IPS-NIHi7 (cell line): ENCODE measurements at regions not wholly inside any gene's neighbourhood (a gene's known extent, or its start where the extent isn't known, plus 50 kb on each side); places are given as distances from the start of the nearest gene placed in this dataset.
"Not testable (repeated sequence)": the region's sequence is repeated elsewhere in the genome, so short reads cannot be mapped to it uniquely, and the experiment has no call there.

Source experiments
- DNase-seq: peaks from one replicate; pipeline ENCODE4 v3.0.0; 2012; ENCODE audit warnings: mixed read lengths; ENCODE audit errors: extremely low spot score

DNA sequence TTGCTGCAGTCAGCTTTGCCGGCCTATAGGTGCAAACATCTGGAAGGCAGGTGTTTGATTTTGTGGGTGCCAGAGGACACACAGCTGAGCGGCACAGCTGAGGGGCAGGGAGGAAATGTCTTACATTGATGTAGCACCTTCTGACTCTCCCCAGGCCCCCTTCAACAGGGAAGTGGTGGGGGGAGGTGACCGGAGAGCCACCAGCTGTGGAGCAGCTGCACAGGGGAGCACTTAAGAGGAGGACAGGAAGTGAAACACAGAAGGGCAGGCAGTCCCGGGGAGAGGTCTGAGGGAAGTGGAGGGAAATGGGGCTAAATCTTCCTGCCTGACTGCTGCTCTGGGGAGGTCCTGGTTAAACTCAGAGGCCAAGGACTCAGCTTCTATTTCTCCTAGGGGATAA is 409.1 kb downstream of the TNS1 start:
- DNase-seq = no peak

DNA sequence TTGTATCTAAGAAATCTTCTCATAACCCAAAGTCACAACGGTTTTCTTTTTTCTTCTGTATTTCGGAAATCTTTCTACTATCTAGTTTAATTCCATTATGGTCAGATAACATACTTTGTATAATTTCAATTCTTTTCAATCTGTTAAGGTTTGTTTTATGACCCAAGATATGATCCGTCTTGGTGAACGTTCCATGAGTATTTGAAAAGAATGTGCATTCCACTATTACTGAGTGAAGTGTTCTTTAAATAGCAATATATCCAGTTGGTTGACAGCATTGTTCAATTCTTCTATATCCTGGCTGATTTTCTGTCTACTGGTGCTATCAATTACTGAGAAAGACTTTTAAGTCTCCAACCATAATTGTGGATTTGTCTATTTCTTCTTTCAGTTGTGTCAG is 414.5 kb downstream of the TNS1 start:
- no peak for DNase-seq

DNA sequence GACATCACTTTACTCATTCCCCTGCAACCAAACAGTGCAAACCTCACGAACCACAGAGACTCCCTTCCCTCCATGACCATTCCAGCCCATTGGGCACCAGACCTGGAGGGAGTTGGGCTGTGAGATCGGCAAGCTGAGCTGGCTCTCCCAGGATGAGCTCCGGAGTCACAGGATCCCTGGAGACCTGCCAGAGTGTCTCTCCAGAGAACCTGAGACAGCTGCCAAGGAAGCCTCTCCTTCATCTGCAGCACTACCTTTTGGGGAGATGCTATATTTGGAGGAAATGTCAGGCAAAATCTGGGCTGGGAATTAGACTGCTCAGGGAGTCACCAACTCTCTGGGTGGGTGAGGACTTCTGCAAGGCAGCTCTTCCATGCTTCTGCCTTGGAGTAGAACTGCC is 417.4 kb downstream of the TNS1 start:
- no peak for DNase-seq

DNA sequence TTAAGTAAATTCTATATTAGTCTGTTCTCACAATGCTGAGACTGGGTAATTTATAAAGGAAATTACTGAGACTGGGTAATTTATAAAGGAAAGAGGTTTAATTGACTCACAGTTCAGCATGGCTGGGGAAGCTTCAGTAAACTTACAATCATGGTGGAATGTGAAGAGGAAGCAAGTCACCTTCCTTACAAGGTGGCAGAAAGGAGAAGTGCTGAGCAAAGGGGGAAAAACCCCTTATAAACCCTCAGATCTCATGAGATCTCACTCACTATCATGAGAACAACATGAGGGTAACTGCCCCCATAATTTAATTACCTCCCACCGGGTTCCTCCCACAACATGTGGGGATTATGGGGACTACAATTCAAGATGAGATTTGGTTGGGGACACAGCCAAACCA is 422.4 kb downstream of the TNS1 start:
- DNase-seq = not testable (repeated sequence)

DNA sequence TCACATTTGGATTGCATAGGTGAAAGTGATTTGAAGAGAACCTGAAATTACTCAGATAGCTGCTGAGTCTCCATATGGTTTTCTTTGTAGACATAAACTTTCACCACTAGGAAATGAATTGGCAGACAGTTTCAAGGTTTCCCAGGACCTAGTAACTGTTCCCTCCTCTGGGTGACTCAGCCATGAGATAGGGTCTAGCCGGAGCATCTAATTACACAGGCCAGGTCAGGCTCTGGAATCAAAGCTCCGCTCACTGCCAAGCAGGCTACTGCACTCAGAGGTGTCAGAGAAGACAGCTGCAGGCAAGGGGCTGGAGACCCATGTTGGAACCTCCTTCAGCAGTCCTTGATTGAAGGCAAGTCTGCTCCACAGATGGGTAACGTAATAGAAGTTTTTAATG is 429.2 kb downstream of the TNS1 start:
- no peak for DNase-seq

DNA sequence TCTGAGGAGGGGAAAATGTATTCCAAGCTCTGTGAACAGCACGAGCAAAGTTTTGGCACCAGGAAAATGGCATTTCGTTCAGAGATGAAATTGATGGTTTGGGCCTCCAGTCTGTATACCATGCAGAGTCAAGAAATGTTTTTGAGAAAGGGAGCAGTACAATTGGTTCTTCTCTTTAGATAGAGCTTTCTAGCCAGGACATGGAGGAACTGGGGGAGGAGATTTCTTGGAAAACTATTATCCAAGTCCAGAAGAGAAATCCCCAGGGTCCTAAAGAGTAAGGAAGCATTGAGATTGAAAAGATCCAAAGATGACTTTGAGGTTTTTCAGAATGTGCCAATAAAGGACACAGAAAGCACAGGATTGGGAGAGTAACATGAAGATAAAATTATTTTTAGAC is 432.4 kb downstream of the TNS1 start:
- DNase-seq = no peak

DNA sequence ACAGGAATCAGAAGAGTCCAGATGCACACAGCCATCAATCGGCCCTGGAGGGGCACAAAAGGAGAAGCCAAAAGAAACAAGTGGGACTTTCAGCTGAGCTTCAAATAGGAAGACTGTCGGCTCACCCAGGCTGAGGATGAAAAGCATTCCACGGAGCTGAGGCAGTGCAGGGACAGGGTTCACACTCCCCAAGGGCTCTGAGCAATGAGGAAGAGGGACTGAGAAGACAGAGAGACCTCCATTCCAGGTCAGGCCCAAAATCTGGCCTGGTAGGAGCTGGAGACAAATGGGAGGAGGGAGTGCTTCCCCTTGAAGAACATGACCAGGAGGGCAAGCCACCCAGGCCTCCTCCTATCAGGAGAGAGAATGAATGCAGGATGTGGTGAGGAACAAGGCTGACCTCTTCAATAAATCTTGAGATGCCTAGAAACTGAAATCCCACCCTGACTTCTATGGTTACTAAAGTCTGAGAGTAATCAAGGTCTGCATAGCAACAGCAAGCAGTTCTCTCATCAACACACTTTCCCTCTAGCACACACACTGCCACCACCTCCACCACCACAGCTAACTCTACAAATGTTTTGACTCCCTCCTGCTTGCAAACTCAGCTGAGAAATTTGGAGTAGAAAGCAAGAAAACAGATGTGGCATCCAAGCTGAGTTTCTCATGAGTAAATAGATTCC is 434.4 kb downstream of the TNS1 start:
- DNase-seq = no peak

DNA sequence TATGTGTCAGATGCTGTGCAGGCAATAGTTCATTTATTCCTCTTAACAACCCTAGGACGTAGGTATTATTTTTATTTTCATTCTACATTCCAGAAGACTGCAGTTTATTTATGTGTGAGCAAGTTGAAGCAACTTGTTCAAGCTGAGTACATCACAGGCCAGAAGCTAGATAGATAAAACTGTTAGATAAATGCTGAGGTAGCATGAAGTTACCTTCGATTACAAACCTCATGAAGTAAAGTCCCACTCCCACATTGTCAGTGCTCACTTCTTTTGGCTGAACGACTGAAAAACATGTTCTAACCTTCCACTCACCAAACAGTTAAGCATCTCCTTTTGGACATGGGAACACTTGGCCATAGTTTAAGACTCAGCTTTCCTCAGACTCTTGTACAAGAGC is 439.2 kb downstream of the TNS1 start:
- no peak for DNase-seq

DNA sequence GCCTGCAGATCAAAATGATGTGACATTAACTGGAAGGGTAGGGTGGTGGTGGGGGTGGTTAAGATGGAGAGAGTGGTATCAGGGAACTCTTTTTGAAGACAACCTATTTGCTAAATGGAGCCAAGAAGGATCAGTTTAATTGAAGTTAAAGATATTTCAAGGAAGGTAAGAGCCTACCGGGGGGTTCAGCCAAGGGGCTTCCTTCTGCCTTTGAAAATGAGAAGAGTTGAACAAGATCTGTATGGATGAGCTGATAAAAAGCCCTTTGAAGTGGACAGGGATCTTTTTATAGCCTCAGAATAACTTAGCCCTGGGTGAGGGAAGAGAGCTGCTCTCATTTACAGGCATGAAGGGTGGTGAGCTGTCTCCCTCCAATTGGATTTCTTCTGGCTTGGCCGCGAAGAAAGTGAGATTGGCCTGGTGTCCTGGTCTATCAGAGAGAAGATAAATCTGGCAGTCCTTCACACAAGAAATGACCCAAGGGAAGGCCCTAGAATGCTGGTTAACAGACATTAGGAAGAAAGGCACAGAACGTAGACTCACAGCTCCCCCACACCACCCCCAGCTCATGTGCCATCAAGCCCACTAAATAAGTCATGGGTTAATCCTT is 439.8 kb downstream of the TNS1 start:
- DNase-seq = no peak

DNA sequence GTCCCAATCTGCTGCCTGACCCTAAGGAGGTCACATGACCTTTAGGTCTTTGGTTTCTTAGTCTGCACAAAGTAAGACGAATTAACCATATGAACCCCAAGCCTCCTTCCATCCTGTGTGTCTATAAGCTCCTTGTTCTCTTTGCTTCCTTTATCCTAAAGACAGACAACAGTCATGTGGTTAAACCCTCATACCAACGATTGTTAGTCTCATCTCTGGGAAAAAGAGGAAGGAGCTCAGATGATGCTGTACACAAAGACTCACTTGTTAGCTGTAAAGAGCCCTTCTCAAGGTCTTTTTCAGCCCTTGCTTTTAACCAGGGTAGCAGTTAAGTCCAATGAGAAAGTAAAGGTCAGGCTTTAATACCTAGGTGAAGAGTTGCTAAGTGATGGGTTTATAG is 443.7 kb downstream of the TNS1 start:
- DNase-seq = no peak

DNA sequence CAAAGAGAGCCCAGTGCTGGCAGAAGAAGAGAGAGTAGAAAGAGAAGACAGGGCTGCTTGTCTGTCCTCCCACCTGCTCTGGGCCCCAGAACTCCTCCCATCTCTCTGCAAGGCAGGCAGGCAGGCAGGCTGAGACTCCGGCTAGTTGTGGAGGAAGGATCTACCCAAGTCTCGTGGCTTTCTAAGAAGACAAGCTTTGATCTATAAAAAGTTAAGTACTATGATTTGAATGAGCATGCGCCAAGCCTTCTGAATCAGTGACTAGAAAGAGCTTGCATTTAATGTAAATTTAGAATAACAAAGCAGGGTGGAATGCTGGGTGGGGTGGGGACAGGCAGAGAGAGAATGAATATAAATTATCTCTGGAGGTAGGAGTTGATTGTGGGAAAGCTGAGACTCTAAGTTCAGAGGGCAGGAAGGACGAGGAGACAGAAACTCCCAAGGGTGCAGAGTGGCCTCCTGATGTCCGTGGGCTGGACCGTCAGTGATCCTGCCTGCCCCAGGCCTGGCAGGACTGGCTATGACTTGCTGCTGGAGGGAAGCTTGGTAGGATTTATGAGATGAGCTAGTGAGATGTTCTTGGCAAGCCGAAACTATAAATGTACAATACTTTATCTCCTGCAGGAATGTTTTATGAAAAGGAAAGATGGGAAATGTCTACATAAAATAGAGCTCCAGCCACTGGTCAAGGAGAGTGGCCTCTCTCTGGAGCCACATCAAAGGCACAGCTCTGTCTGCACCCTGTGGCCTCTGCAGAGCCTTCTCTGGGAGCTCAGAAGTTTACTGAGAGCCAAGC is 447.5 kb downstream of the TNS1 start:
- DNase-seq = peak; percentile 37

DNA sequence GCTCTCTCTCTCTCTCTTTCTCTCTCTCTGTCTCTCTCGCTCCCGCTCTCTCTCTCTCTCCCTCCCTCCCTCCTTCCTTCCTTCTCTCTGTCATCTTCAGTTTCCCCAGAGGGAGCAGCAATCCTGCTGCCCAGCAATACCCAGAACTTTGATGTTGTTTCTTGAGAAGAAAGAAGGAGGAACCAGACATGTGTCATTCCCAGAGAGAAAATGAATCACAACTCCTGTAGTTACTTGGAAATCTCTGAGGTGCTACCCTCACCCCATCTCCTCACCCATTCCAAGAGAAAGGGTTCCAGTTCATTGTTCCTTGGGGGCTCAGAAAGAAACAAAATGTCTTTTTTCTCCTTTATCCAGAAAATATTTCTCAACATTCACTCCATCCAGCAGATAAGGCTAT is 449.1 kb downstream of the TNS1 start:
- DNase-seq = no peak

DNA sequence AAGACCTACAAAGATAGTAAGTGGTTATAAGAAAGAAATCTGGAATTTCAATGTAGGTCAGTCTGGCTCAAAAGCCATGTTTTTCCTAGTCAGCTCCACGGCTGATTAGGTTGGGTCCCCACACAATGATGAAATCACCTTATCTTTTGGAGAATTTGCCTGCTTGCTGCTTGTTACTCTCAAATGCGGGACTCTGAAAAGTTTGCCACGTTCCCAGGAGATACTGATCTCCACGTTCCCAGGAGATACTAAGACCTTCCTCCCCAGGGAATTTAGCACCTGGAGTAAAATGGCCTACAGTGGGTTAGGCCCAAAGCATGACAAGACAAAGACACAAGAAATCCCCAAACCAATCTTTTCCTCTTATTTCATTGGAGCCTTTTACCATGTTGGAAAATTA is 449.6 kb downstream of the TNS1 start:
- DNase-seq = no peak

DNA sequence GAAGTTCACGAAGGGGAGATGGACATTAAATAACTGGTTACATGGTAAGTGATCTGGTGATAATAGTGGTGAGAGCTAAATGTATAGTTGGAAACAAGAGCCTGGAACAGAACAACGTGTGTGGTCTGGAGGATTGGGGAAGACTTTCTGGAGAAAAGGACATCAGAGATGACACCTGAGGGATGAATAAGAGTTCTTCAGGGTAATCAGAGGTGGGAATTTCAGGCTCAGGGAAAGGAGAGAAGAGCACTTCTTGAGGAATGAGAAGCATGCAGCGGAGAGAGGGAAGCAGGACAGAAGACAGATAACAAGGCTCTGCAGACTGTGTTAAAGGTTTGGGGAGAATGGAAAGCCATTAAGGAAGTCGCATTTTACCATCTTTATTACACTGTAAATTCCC is 450.7 kb downstream of the TNS1 start:
- peak; percentile 32 for DNase-seq

DNA sequence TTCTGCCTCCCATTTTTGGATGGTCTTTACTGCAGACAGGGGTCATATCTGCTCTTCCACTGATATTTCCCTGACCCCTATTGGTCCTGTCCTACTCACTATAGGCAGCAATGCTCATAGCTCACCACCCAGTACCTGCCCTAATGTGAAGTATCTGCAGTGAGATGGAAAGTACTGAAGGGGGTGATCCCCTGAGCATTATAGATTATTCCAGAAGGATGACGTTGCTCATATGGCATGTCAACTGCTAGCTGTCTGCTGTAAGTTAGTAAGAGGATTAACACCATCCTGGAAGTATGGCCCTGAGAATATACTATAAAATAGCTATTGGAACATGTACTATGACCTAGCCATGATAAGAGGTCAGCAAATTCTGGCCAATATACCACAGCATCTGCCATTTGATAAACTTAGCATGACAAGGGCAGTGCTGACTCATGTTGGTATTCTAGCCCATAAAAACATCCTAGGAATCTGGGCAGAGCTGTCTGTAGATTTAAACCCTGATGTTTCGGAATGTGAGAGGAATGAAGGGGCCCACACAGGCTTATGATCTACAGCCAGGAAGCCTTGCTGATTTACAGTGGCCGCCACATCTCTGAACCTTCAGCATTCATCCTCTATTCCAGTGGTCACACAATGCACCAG is 451.4 kb downstream of the TNS1 start:
- peak; percentile 50 for DNase-seq

DNA sequence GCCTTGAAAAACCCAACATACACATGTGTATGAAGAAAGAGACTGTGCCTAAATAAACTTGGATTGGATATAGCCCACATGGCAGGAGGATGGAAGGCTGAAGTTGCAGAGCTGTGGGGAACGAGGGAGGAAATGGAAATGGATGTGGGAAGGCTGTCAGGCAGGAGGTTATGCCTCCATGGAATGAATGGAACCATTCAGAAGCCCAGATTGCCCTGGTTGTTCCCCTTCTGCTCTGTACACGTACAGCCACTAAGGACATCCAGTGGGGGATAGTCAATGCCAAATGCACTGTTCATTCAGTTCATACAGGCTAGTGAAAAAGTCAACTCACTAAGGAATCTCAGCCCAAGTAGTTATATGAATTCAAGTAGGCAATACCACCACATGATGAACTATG is 463.7 kb downstream of the TNS1 start:
- DNase-seq = no peak

DNA sequence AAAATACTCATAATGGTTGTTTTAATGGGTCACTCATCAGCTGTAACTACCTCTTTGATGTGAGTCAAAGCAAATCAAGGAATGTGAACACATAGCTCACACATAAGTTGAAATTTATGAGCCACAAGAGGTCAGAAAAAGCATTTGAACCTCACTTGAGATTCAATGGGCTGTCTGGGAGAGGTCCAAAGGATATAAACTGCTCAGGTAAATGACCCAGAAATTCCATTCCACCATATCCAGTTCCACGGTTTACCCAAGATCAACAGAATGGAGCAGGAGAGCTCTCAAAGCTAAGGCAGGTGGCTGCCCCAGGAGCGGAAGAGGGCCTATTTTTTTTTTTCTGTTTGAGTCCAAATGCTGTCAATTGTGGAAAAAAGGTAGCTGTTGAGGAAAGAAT is 464.1 kb downstream of the TNS1 start:
- DNase-seq = no peak

DNA sequence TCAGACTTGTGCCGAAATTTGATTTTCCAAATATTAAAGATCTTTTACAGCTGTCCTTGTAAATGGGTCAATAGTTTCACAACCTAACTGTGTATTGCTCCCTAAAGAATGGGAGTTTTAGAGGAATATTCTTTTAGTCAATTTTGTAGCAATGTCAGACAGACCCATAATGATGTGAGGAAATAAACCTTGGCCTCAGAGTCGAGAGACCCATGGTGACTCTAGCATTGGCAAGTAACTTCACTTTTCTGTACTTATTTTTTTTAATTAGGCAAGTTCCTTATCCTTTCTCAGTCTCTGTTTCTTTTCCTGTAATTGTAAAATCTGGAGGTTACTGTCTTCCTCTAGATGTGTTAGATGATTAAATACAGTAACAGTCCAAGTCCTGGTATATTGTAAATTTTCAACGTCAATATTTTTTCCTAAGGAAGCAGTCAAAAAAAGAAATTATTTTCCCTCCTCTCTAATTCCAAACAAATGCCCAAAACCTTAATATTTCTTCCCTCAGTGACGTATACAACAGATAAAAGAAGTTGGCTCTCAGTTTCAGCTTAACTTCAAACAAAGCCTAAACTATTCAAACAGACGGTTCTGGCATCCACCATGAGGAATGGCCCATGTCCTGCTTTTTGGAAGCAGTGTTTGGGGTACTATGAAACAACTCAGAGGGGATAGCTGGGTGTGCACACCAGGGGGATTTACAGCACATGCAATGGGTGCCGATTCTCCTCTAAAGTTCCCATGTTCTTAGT is 466.7 kb downstream of the TNS1 start:
- no peak for DNase-seq

DNA sequence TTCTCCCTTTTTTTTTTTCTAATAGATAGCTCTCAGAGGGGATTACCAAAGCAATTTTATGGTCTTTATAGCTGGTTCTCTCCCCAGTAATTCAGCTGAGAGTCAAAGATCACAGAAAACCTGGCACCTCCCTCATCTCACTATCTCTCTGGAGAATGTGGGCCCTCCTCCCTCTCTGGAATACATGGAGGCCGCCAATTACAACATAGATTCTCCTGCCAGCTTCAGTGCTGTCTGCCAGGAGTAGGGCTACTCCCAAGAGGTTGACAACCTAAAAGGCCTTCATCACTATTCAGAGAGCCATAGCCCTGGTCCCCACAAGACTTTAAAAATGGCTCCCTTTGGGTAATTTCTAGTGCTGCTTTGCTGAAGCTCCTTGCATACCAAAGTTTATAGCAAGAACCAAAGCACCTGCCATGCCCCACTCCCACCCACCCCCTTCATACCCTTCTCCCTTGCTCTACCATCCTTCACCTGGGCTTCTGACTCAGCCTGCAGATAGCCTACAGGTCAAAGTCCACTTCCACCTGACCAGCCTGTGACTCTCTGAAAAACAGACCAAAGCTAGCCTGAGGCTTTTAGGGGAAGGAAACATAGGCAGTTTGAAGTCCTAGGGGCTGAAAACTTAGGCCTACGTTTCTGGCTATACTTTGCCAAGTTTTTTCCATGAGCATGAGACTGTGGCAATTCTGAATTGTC is 472.3 kb downstream of the TNS1 start:
- no peak for DNase-seq

DNA sequence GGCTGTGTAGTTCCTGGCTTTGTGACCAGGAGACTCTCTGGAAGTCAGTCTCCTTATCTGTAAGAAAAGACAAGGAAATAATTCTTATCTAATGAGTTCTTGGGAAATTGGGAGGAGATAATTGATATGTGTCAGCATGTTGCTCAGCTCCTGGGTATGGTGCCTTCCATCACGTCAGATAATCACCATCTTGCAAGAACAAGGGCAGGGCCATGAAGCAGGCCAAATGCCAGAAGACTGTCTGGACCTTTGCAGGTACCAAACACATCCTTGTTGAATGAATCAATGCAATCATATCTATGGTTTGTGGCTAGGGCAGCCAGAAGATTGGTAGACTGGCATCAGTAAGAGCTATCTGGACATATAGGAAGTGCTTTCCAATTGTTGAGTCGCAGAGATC is 473.5 kb downstream of the TNS1 start:
- DNase-seq = no peak

DNA sequence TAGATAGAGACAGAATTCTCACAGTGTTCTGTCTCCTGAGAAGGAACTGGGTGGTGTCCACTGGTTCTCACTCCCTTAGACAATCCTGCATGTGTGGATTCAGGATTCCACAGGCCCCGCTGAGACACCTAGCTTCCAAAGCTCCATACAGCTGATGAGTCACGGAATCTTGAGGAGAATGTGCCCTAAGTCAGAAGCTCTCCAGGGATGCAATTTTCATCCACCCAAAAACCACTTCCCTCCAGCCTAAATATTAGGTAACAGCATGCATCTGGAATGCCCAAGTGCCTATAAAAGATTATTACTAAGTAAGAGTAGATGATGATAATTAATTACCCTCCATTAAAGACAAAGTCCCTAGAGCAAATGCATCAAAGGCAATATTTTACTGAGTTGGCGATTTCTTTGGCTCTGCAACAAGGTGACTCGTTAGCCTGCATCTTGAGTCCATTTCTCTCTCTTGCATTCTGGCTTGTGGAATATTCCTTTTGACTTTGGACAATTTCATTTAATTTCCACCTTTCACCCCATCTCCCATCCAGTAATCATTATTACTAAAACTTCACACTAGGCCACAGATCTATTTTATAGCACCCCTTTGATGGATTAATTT is 475.1 kb downstream of the TNS1 start:
- no peak for DNase-seq
